ENCODE measurements at regions not wholly inside any gene's neighbourhood (a gene's known extent, or its start where the extent isn't known, plus 50 kb on each side); places are given as distances from the start of the nearest gene placed in this dataset.
"Not testable (repeated sequence)": the region's sequence is repeated elsewhere in the genome, so short reads cannot be mapped to it uniquely, and the experiment has no call there.

DNA sequence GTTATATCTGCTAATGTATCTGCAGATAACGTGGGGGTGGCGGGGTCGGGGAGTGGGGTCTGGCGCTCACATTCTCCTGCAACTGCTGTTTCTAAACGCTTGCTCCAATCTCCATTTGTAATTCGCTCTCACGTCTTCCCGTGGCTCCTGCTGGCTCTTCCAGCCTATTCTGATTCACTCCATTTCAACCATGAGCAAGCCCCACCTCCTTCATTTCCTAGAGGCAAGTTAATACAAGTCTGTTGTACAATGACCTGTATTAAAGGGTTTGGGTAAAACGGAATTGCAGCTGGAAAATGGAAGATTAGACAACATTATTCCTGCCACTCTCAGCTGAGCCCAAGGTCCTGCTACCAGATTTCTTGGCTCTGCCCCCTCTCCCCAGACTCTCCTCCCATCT is 132.3 kb downstream of the CSNK2A3 start:
- no peak for DNase-seq (ENCODE audit: low read depth in 2 of 2)

DNA sequence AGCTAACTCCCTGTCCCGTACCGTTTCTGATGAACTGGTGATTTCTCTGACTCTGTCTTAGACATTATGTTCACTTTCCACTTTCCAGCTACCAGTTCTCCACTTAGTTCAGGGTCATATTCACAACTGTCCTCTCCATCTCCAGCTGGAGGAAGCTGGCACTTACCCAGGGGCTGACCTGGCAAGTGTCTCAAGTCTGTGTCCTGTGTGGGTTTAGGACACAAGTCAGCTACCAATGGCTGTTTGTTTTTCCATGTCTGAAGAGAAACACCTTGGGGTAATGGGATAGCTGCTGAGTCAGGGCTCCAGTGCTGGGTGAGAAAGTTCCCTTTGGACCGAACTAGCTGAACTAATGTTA is 134.4 kb downstream of the CSNK2A3 start:
- DNase-seq (ENCODE audit: low read depth in 2 of 2) = no peak

DNA sequence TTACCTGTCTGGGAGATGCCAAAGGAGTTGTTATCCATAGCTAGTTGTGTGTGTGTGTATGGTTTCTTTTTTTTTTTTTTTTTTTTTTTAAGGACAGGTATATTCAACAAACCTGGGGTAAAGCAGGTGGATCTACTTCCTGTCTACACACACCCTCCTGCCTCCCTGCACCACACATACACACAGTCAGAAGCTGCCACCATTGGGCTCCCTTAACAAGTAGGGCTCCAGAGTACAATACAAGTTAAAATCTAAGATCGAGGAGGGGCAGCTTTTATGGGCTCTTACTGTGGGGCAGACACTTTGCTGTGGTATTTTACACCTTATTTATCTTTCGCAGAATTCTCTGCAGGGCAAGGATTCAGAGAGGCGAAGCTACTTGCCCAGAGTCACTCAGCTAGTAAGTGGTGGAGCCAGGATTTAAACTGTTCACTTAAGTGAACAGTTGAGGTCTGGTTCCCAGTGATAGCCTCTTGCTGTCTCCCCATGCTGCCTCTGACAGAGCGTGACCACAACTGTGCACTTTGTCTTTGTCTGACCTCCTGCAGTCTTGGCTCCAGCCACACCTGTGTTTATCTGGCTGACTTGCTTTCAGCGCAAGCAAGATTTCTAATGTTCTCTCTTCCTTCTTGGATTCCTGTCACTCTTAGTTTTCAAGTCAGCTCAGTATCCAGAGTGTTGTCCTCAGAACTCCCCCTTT is 135.0 kb downstream of the CSNK2A3 start:
- DNase-seq (ENCODE audit: low read depth in 2 of 2) = no peak

DNA sequence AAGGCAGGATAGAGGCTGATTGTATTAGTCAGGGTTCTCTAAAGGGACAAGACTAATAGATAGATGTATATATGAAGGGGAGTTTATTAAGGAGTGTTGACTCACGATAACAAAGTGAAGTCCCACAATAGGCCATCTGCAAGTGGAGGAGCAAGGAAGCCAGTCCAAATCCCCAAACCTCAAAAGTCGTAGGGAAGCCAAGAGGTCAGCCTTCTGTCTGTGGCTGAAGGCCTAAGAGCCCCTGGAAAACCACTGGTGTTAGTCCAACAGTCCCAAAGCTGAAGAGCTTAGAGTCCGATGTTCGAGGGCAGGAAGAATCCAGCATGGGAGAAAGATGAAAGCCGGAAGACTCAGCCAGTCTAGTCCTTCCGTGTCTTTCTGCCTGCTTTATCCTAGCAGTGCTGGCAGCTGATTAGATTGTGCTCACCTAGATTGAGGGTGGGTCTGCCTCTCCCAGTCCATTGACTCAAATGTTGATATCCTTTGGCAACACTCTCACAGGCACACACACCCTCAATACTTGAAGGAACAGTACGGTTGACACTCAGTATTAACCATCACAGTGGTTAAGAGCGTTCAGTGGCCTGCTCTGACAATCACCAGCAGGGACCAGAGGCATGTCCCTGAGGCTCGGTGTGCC is 135.6 kb downstream of the CSNK2A3 start:
- DNase-seq (ENCODE audit: low read depth in 2 of 2) = no peak

DNA sequence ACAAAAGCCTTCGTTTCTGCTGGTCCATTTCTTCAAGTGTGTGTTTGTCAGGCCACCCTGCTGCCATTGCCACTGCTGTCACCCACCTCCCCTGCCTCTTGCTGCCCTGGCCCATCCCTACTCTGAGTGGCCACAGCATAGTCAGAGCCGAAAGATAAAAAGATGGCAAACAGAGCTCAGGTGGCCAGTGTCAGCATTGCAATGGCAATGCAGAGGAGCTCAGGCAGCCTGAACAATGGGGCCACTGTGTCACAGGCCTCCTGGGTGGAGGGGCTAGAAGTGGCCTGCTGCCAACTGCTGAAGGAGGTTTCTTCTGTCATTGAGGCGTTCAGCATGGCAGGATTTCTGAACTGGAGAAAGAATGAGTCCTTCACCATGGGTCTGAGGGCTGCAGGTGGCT is 137.1 kb downstream of the CSNK2A3 start:
- DNase-seq (ENCODE audit: low read depth in 2 of 2) = no peak

DNA sequence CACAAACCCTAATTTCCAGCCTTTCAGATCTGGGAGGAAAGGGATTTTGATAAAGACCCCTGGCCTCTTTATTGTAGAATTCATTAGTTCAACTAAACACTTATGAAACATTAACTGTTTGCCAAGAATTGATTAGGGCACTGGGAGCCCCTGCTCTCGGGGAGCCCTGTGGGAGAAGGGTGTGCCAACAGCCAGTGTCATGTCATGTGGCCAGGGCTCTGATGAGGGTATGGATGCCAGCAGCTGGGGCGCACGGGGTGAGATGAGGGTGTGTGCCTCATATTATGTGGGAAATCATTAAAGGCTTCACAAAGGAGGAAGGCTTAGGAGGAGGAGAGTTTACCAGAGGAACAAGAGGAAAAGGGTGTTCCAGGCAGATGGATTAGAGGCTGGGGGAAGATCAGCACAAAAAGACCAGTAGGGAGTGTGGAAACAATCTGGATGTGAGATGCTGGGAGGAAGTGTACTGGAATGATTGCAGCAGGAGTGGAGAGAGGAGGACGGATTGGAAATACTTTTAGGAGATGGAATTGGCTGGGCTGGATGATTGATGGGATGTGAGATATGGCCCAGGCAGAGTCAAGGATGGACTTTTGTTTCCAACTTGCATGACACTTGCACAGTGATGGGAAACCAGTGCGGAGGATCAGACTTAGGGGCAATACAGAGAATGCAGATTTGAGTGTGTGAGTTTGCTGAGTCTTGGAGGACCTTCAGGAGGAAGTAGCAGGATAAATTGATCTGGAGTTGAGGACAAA is 137.8 kb downstream of the CSNK2A3 start:
- no peak for DNase-seq (ENCODE audit: low read depth in 2 of 2)

DNA sequence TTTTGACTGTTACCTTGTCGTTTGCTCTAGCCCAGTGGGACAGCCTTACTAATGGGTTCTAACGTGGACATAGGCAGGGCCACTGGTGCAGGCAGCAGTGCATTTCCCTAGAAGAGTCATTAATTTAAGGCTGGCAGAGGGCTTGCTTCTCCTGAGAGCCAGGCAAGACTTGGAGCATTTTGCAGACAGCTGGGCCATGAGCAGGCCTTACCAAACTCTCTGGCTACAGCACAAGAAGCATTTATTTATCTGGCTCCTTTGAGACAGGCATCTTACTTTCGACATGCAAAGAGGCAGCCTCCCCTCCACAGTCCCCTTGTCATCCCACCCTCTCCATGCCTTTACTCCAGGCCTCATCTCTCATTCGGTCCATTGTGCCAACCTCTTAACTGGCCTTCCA is 139.9 kb downstream of the CSNK2A3 start:
- no peak for DNase-seq (ENCODE audit: low read depth in 2 of 2)

DNA sequence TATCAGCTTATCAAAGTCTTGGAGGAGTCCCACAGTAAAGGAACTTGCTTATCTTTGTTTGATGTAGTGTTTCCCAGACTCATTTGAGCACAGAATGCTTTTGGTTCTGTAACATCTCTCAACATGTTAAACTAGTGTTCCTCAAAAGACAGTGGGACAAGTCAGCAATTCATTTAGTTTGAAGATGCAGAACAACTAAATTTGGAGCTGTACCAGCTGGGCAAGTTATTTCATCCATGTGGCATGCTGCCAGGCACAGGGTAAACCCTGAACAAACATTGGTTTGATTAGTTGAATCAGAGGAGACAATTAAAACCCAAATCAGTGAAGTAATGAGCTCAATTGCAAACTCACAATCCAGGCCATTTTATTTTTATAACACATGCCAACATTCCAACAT is 141.2 kb downstream of the CSNK2A3 start:
- no peak for DNase-seq (ENCODE audit: low read depth in 2 of 2)

DNA sequence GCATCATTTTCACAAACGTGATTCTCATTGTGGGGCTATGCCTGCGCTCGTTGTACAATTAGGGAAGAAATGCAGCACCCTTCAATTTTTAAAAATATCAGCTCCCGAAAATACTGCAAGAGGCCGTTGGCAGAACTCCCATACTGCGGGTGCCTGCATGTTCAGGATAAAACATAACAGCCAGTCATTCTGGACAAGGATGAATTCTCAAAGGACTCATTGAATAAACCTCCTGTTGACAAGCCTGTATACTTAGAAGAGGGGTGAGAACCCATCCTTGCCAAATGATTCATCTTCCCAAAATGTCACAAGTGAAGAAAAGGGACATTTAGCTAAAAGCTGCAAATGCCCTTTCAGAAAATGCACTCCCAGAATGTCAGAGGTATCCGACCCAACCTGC is 141.9 kb downstream of the CSNK2A3 start:
- no peak for DNase-seq (ENCODE audit: low read depth in 2 of 2)

DNA sequence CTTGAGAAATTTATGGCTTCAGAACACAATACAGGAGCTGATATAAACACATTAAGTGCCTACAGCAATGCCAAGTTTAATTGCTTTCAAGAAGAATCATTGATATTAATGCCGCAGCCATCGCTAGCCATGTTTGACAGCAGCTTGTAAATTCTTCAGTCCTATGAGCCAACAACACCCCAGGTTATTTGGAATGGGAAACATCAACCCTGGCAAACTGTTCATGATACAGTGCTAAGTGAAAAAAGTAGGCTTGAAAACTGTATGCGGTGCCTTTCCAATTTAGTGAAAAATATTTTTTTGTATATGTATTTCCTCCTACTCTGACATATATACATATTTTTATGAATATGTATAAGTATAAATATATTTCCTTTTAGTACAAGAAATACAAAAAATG is 142.6 kb downstream of the CSNK2A3 start:
- DNase-seq (ENCODE audit: low read depth in 2 of 2) = no peak

DNA sequence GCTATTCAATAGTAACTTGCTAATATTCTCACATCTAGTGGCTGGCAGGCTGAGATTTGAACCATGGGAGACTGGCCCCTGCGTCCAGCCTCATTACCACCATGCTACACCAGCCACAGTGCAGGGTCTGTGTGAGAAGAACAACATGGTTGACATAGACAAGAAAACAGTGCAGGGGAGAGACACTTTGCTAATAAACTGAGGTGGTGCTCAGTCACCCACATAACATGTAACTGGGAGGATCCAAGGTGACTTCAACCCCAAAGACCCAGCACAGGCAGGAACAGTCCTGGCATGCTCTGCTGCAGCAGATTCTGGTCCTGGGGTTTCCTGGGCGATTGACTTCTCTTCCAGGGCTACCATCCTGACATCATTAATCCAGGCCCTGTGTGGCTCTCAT is 143.1 kb downstream of the CSNK2A3 start:
- DNase-seq (ENCODE audit: low read depth in 2 of 2) = no peak

DNA sequence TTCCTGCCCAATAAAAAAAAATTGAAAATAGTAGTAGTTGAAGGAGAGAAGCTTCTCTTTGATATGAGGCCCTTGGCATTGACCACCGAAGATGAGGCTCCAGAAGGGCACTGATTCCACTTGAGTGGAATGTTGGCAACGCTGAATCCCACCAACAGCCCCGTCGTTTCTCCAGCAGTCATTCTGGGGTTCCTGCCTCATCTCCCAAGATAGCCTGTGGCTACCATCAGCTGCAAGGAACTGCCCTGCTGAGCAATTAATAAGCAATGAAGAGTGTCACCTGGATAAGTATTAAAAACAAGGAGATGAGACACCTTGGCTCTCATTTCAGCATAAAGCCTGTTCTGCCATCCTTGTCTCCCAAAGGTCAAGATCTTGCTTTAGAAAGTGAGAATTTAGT is 144.1 kb downstream of the CSNK2A3 start:
- no peak for DNase-seq (ENCODE audit: low read depth in 2 of 2)

DNA sequence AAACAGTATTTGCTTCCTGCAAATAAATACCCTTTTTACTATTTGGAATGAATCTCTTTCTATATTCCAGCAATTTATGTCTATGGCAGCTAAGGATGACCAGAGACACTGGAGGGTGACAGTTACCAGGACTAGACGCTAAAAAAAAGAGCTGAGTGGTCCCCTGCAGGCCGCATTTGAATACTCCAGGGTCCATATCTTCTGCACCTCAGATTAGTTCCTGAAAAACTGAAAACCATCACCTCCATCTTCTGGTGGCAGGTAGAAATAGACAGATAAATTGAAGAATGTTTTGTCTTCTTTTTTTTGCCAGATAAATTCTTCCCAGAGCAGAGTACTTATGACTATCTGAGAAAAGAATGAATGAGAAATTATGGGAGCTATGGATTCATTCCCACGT is 145.6 kb downstream of the CSNK2A3 start:
- no peak for DNase-seq (ENCODE audit: low read depth in 2 of 2)

DNA sequence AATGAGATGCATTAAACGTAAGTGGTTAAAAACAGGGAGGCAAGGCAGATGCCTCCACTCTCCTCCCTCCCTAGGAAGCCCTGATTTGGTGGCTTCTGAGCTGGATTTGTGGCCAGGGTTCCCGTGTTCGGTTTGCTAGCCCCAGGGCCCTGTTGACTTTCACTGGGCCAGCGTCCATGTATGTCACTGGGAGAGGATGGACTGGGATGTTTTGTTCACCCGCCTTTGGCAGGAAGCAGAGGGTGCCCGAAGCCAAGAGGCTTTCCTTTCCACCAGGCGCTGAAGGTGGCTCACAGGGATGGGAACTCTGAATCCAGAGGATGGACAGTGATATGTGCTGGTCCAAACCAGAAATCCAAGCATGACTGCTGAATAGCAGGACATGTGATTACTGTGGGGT is 146.6 kb downstream of the CSNK2A3 start:
- DNase-seq (ENCODE audit: low read depth in 2 of 2) = no peak

DNA sequence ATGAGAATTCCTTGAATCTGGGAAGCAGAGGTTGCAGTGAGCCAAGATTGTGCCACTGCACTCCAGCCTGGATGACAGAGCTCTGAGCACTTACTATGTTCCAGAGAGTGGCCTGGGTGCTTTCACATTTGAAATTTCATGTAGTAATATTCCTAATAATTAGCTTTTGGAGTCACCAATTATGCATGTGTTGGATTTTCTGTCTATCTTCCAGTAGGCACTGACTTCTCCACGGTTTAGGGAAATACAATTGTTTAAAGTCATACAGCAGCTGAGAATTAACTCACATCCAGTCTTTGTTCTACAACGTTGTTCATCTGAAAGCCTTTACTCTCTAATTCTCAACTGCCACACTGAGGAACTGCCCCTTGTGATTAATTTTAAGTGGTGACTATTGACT is 150.2 kb downstream of the CSNK2A3 start:
- DNase-seq (ENCODE audit: low read depth in 2 of 2) = no peak

DNA sequence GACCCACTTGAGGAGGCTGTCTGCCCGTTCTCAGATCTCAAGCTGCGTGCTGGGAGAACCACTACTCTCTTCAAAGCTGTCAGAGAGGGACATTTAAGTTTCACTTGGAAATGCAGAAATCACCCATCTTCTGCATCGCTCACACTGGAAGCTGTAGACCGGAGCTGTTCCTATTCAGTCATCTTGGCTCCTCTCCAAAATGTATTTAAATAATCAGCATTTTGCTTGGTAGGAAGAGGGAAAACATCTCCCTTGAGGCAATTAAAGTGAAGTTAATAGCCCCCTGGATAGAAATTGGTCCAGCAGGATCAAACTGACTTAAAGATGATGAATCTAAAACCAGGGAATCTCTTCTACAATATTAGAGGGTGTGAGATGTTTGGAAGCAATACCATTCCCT is 151.7 kb downstream of the CSNK2A3 start:
- DNase-seq (ENCODE audit: low read depth in 2 of 2) = not testable (repeated sequence)

DNA sequence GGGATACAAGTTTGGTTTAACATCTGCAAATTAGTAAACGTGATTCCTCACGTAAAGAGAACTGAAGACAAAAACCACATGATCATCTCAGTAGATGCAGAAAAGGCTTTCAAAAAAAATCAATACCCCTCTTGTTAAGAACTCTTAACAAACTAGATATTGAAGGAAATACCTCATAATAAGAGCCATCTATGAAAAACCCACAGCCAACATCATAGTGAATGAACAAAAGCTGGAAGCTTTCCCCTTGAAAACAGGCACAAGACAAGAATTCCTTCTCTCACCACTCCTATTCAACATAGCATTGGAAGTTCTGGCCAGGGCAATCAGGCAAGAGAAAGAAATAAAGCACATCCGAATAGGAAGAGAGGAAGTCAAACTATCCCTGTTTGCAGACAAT is 160.5 kb downstream of the CSNK2A3 start:
- DNase-seq (ENCODE audit: low read depth in 2 of 2) = no peak

DNA sequence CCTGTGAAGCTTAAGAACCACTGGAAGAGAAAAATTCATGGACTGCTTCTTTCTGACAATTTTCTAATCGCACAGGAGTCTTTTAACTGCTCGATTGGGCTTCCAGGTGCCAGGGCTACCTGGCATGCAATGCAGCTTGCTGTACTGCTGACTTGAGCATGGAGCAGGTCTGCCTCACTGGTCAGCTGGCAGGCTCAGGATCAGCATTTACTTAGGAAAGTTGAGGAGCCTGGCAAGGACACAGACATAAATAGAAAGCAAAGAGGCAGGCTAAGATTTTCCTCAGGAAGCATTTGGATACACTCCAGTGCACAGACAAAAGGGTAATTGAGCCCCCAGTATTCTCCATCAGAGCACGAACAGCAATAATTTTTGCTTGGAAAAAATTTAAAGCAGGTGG is 163.5 kb downstream of the CSNK2A3 start:
- no peak for DNase-seq (ENCODE audit: low read depth in 2 of 2)

DNA sequence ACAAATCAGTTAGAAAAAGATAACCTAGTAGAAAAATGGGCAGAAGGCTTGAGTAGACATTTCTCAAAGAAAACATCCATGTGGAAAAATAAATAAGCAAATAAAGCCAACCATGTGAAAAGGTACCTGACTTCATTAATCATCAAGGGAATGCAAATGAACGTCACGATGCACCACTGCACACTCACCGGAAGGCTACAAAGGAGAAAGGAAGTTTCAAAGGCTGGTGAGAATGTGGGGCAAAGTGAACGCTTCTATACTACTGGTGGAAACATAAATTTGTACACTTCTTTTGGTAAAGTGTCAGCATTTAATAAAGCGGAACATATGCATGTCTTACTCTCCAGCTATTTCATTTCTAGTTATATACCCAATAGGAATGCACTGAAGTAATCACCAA is 166.8 kb downstream of the CSNK2A3 start:
- DNase-seq (ENCODE audit: low read depth in 2 of 2) = no peak

DNA sequence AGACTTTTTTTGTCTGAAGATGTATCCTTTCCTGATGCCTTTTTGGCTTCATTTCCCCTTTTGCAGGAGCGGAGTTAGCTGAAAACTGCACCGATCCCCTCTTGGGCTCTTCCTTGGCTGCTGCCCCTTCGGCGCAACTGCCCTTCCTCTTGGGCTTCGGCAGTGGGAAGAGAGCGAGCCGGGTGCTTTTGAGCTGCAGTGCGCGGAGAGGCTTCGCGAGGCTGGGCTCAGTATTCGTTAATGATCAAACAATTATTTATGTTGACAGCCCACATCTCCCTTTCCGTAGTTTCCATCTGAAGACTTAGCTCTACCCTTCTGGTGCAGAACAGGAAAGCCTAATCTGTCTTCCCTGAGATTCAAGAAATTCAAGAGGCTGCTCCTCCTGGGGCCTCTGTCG is 170.8 kb downstream of the CSNK2A3 start:
- DNase-seq (ENCODE audit: low read depth in 2 of 2) = no peak

DNA sequence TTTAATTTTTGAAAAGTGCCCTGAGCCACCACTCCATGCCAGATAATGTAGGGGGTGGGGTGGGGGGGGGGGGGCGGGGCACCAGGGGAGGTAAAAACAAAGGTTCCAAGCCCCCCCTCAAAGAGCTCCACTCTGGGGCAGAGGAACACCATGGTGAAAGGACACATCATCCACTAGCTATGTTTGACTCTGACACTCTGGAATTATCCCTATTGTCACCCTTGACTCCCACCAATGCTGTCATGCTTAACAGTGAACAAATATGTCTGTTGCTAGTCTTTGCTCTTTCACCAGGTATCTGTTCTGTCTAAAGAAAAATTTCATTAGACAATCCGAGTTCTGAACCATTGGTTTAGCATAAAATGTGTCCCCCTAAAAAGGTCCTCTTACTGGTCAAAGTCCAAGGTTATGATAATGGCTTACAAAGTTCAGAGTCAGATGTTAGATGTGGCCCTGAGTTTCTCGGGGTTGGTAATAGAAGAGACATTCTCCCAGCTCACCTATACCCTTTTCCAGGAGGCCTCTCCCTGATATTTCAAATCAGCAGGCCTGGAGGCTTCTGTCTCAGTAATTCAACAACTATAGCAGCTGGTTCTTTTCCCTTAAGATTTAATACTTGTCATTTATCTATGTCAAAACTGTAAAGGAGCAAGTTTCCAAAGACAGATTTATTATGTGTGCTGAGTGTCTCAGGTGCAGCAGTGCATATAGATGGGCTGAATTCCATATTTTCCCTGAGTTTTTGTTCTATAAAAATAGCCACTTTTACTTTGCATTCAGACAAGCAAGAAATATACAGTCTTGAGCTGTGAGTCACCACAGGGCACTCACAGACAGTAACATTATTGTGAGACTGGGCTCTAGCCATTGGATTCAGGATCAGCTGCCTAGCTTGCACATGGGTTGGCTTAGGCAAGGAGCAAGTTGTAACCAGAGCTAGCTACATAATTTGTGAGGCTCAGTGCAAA is 174.1 kb downstream of the CSNK2A3 start:
- DNase-seq (ENCODE audit: low read depth in 2 of 2) = no peak

DNA sequence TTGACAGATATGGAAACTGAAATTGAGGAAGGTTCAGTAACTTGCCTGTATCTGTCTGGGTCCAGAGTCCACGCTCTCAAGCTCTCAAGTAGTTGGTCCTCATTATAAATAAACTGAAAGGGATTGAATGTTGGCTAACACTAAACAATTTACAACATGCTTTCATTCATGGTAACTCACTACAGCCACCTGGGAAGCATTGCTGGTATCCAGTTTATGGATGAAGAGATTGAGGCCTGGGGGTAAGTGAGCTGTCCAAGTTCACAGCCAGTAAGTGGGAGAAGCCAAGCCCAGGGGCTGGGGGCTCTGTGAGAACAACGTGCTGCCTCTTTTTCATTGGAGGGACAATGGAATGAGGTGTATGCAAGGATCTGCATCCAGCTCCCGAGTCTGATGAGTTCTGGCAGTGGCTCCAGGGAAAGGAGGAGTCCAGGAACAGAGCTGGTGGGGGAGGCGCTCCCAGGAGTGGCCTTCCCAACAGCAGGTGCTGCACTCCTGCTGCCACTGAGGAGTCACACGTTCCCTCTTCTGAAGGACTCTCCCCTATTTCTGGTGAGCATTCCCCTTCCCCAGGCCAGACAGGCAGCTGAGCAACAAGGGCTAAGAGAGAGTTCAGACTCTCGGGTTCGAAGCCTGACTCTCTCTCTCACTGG is 175.8 kb downstream of the CSNK2A3 start:
- DNase-seq (ENCODE audit: low read depth in 2 of 2) = no peak

Measured in stimulated activated CD8-positive, alpha-beta memory T cell treated with anti-CD3 and anti-CD28 coated beads, Interleukin-15, amount 100 ng/mL, for 4 hours (primary cell).